ENCODE measurements at regions not wholly inside any gene's neighbourhood (a gene's known extent, or its start where the extent isn't known, plus 50 kb on each side); places are given as distances from the start of the nearest gene placed in this dataset.

- no peak for DNase-seq (ENCODE audit: extremely low spot score)
- no peak for TF ChIP-seq FOXA1 (IDR thresholded peaks at IDR 0.05)
- TF ChIP-seq SP1 (IDR thresholded peaks at IDR 0.05), result no peak
- no peak for TF ChIP-seq TARDBP (IDR thresholded peaks at IDR 0.05)
- no peak for TF ChIP-seq ELF4 (IDR thresholded peaks at IDR 0.05)
- no peak for TF ChIP-seq L3MBTL2 (conservative IDR thresholded peaks at IDR 0.05)
- no peak for TF ChIP-seq NFRKB (IDR thresholded peaks at IDR 0.05)
- TF ChIP-seq HDGF (IDR thresholded peaks at IDR 0.05; ENCODE audit: borderline replicate concordance), result no peak
- no peak for TF ChIP-seq SUZ12 (IDR thresholded peaks at IDR 0.05)
- TF ChIP-seq CTBP1 (IDR thresholded peaks at IDR 0.05; ENCODE audit: borderline replicate concordance), result no peak
- TF ChIP-seq PKNOX1 (IDR thresholded peaks at IDR 0.05), result no peak
- TF ChIP-seq ZNF384 (IDR thresholded peaks at IDR 0.05), result no peak
- TF ChIP-seq FOXK2 (IDR thresholded peaks at IDR 0.05), result no peak
- CTCF ChIA-PET, result no interaction called here
- POLR2A ChIA-PET, result no interaction called here
These were observed 54.2 kb downstream of the TMEM100 start for GRCh38 chr17:55668312-55668920.

GRCh38 chr17:55666806-55667205 is 55.9 kb downstream of the TMEM100 start:
- ChIA-PET CTCF (no interaction called here), POLR2A (no interaction called here)
- TF ChIP-seq BHLHE40 (IDR thresholded peaks at IDR 0.05; ENCODE audit: borderline replicate concordance) (no peak), CTBP1 (IDR thresholded peaks at IDR 0.05; ENCODE audit: borderline replicate concordance) (no peak), LEF1 (IDR thresholded peaks at IDR 0.05; ENCODE audit: borderline replicate concordance) (no peak), NFRKB (IDR thresholded peaks at IDR 0.05) (no peak), ZNF384 (IDR thresholded peaks at IDR 0.05) (no peak), SP1 (IDR thresholded peaks at IDR 0.05) (no peak), PKNOX1 (IDR thresholded peaks at IDR 0.05) (no peak), SUZ12 (IDR thresholded peaks at IDR 0.05) (no peak), HDGF (IDR thresholded peaks at IDR 0.05; ENCODE audit: borderline replicate concordance) (no peak), TARDBP (IDR thresholded peaks at IDR 0.05) (no peak), FOXA1 (IDR thresholded peaks at IDR 0.05) (no peak), FOXK2 (IDR thresholded peaks at IDR 0.05) (no peak), L3MBTL2 (conservative IDR thresholded peaks at IDR 0.05) (no peak), FOXM1 (IDR thresholded peaks at IDR 0.05; ENCODE audit: borderline replicate concordance) (no peak), ARNT (IDR thresholded peaks at IDR 0.05) (no peak), ELF4 (IDR thresholded peaks at IDR 0.05) (no peak)
- DNase-seq (ENCODE audit: extremely low spot score), result no peak

GRCh38 chr17:55664287-55664686 is 58.4 kb downstream of the TMEM100 start:
- POLR2A ChIA-PET, result no interaction called here
- DNase-seq (ENCODE audit: extremely low spot score), result no peak
- TF ChIP-seq TARDBP (IDR thresholded peaks at IDR 0.05) (no peak), ARNT (IDR thresholded peaks at IDR 0.05) (no peak), ELF4 (IDR thresholded peaks at IDR 0.05) (no peak), CTBP1 (IDR thresholded peaks at IDR 0.05; ENCODE audit: borderline replicate concordance) (no peak), FOXM1 (IDR thresholded peaks at IDR 0.05; ENCODE audit: borderline replicate concordance) (no peak), PKNOX1 (IDR thresholded peaks at IDR 0.05) (no peak), LEF1 (IDR thresholded peaks at IDR 0.05; ENCODE audit: borderline replicate concordance) (no peak), FOXK2 (IDR thresholded peaks at IDR 0.05) (no peak), ZNF384 (IDR thresholded peaks at IDR 0.05) (no peak)
- CTCF ChIA-PET, result no interaction called here

GRCh38 chr17:55663400-55663799 is 59.3 kb downstream of the TMEM100 start:
- DNase-seq (ENCODE audit: extremely low spot score), result no peak
- ChIA-PET POLR2A (no interaction called here), CTCF (no interaction called here)
- no peak for TF ChIP-seq LEF1 (IDR thresholded peaks at IDR 0.05; ENCODE audit: borderline replicate concordance)

- no peak for DNase-seq (ENCODE audit: extremely low spot score)
- POLR2A ChIA-PET, result no interaction called here
- CTCF ChIA-PET, result no interaction called here
- TF ChIP-seq SP1 (IDR thresholded peaks at IDR 0.05) (no peak), PKNOX1 (IDR thresholded peaks at IDR 0.05) (no peak), NFRKB (IDR thresholded peaks at IDR 0.05) (no peak), TARDBP (IDR thresholded peaks at IDR 0.05) (no peak), FOXK2 (IDR thresholded peaks at IDR 0.05) (no peak), FOXA1 (IDR thresholded peaks at IDR 0.05) (no peak), BHLHE40 (IDR thresholded peaks at IDR 0.05; ENCODE audit: borderline replicate concordance) (no peak), HDGF (IDR thresholded peaks at IDR 0.05; ENCODE audit: borderline replicate concordance) (no peak), ARNT (IDR thresholded peaks at IDR 0.05) (no peak), ZNF384 (IDR thresholded peaks at IDR 0.05) (no peak), FOXM1 (IDR thresholded peaks at IDR 0.05; ENCODE audit: borderline replicate concordance) (no peak), L3MBTL2 (conservative IDR thresholded peaks at IDR 0.05) (no peak), ELF4 (IDR thresholded peaks at IDR 0.05) (no peak), CTBP1 (IDR thresholded peaks at IDR 0.05; ENCODE audit: borderline replicate concordance) (no peak)
These were observed 60.5 kb downstream of the TMEM100 start for GRCh38 chr17:55661963-55662834.
